GM15510 (cell line): ENCODE measurements at regions not wholly inside any gene's neighbourhood (a gene's known extent, or its start where the extent isn't known, plus 50 kb on each side); places are given as distances from the start of the nearest gene placed in this dataset.

Experiments used
- POLR2A ChIP-seq: IDR thresholded peaks from 3 replicates; pipeline ENCODE4 v1.6.1; 2011; ENCODE audit warnings: borderline replicate concordance; ENCODE audit not compliant: insufficient read length; ENCODE audit errors: extremely low read depth

GRCh38 chr5:18097817-18098216 is 463.6 kb downstream of the TAF11L14 start:
- no peak for TF ChIP-seq POLR2A

- TF ChIP-seq POLR2A, result no peak
Measured at GRCh38 chr5:18098691-18099090, 464.4 kb downstream of the TAF11L14 start.

- no peak for TF ChIP-seq POLR2A
Measured at GRCh38 chr5:18099261-18099660, 465.0 kb downstream of the TAF11L14 start.

- TF ChIP-seq POLR2A, result no peak
Measured at GRCh38 chr5:18101532-18101931, 467.3 kb downstream of the TAF11L14 start.

GRCh38 chr5:18102733-18103132 is 468.5 kb downstream of the TAF11L14 start:
- no peak for TF ChIP-seq POLR2A

GRCh38 chr5:18105449-18105848 is 471.2 kb downstream of the TAF11L14 start:
- no peak for TF ChIP-seq POLR2A

- TF ChIP-seq POLR2A, result no peak
Measured at GRCh38 chr5:18111906-18112465, 477.7 kb downstream of the TAF11L14 start.

GRCh38 chr5:18113721-18114120 is 479.5 kb downstream of the TAF11L14 start:
- no peak for TF ChIP-seq POLR2A

- no peak for TF ChIP-seq POLR2A
Measured at GRCh38 chr5:18114151-18114757, 480.0 kb downstream of the TAF11L14 start.

- no peak for TF ChIP-seq POLR2A
Measured at GRCh38 chr5:18117968-18118367, 483.7 kb downstream of the TAF11L14 start.

GRCh38 chr5:18119156-18119785 is 485.0 kb downstream of the TAF11L14 start:
- no peak for TF ChIP-seq POLR2A

- no peak for TF ChIP-seq POLR2A
Measured at GRCh38 chr5:18141222-18141621, 507.0 kb downstream of the TAF11L14 start.

GRCh38 chr5:18142831-18143230 is 508.6 kb downstream of the TAF11L14 start:
- TF ChIP-seq POLR2A, result no peak

- TF ChIP-seq POLR2A, result no peak
Measured at GRCh38 chr5:18152671-18153070, 518.4 kb downstream of the TAF11L14 start.

GRCh38 chr5:18158166-18158565 is 523.9 kb downstream of the TAF11L14 start:
- no peak for TF ChIP-seq POLR2A

- TF ChIP-seq POLR2A, result no peak
Measured at GRCh38 chr5:18159331-18159730, 525.1 kb downstream of the TAF11L14 start.
